Amniotic stem cell (primary cell): ENCODE measurements at regions not wholly inside any gene's neighbourhood (a gene's known extent, or its start where the extent isn't known, plus 50 kb on each side); places are given as distances from the start of the nearest gene placed in this dataset.
"Not testable (repeated sequence)": the region's sequence is repeated elsewhere in the genome, so short reads cannot be mapped to it uniquely, and the experiment has no call there.

Source experiments
- DNase-seq: peaks from one replicate; lab custom pipeline; 2025; lab: John Stamatoyannopoulos, UW

GRCh38 chr21:33993286-33994231 is 78.0 kb upstream of the ATP5PO start:
- DNase-seq: no peak

- DNase-seq: not testable (repeated sequence)
Observed at GRCh38 chr21:33992412-33992811, 76.8 kb upstream of the ATP5PO start.

GRCh38 chr21:33991133-33991532 is 75.5 kb upstream of the ATP5PO start:
- DNase-seq: no peak

- DNase-seq: no peak
Observed at GRCh38 chr21:33989440-33989839, 73.8 kb upstream of the ATP5PO start.

- no peak for DNase-seq
Observed at GRCh38 chr21:33988237-33989017, 72.8 kb upstream of the ATP5PO start.

- DNase-seq: no peak
Observed at GRCh38 chr21:33987461-33987860, 71.9 kb upstream of the ATP5PO start.

- no peak for DNase-seq
Observed at GRCh38 chr21:33985117-33986050, 69.8 kb upstream of the ATP5PO start.

GRCh38 chr21:33984021-33984481 is 68.4 kb upstream of the ATP5PO start:
- no peak for DNase-seq

GRCh38 chr21:33981391-33982101 is 65.9 kb upstream of the ATP5PO start:
- DNase-seq: no peak

GRCh38 chr21:33980276-33980916 is 64.8 kb upstream of the ATP5PO start:
- DNase-seq: no peak

- DNase-seq: no peak
Observed at GRCh38 chr21:33978585-33978984, 63.0 kb upstream of the ATP5PO start.

- DNase-seq: no peak
Observed at GRCh38 chr21:33977721-33978369, 62.2 kb upstream of the ATP5PO start.

- no peak for DNase-seq
Observed at GRCh38 chr21:33977017-33977720, 61.6 kb upstream of the ATP5PO start.

GRCh38 chr21:33976082-33977016 is 60.7 kb upstream of the ATP5PO start:
- peak; percentile 88 for DNase-seq

- no peak for DNase-seq
Observed at GRCh38 chr21:33975548-33976081, 60.0 kb upstream of the ATP5PO start.

- no peak for DNase-seq
Observed at GRCh38 chr21:33974513-33975468, 59.2 kb upstream of the ATP5PO start.

GRCh38 chr21:33973268-33973667 is 57.7 kb upstream of the ATP5PO start:
- DNase-seq: no peak
